ENCODE measurements at regions not wholly inside any gene's neighbourhood (a gene's known extent, or its start where the extent isn't known, plus 50 kb on each side); places are given as distances from the start of the nearest gene placed in this dataset.
A peak's percentile ranks its signal among the peaks of the same experiment; 100 is the strongest.

DNA sequence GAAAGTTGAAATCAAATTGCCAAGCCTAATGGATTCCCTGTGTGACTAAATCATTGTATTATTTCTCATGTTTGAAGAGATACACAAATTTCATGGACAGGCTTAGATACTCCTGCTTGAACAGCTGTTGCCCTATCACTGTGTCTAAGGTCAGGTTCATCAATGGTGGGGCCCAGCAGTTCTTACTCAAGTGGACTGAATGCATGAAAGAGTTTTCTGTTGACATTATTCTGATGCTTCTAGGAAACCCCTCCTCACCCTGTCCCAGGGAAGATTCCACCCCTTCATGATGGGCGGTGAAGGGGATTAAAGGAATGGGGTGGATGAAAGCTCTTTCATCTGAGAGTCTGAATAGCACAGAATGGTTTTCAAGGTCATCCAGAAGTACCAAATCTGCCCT, 148.8 kb downstream of the INO80D start (continued):
- TF ChIP-seq, protein P1, sequence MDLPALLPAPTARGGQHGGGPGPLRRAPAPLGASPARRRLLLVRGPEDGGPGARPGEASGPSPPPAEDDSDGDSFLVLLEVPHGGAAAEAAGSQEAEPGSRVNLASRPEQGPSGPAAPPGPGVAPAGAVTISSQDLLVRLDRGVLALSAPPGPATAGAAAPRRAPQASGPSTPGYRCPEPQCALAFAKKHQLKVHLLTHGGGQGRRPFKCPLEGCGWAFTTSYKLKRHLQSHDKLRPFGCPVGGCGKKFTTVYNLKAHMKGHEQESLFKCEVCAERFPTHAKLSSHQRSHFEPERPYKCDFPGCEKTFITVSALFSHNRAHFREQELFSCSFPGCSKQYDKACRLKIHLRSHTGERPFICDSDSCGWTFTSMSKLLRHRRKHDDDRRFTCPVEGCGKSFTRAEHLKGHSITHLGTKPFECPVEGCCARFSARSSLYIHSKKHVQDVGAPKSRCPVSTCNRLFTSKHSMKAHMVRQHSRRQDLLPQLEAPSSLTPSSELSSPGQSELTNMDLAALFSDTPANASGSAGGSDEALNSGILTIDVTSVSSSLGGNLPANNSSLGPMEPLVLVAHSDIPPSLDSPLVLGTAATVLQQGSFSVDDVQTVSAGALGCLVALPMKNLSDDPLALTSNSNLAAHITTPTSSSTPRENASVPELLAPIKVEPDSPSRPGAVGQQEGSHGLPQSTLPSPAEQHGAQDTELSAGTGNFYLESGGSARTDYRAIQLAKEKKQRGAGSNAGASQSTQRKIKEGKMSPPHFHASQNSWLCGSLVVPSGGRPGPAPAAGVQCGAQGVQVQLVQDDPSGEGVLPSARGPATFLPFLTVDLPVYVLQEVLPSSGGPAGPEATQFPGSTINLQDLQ (CRISPR knock-in tag; IDR thresholded peaks at IDR 0.05) = no peak
- TF ChIP-seq SMYD3 (CRISPR knock-in tag; IDR thresholded peaks at IDR 0.05) (no peak), CCAR2 (optimal IDR thresholded peaks at IDR 0.05; ENCODE audit: low read depth, low read length) (no peak), NCOA2 (CRISPR knock-in tag; IDR thresholded peaks at IDR 0.05) (peak; percentile 60), NR2F6 (IDR thresholded peaks at IDR 0.05) (peak; percentile 62), NR2F6 (CRISPR knock-in tag; IDR thresholded peaks at IDR 0.05) (peak; percentile 35; the same call in 1 of the 2 replicates), RXRB (CRISPR knock-in tag; IDR thresholded peaks at IDR 0.05; ENCODE audit: borderline replicate concordance) (peak; percentile 71), RAD51 (IDR thresholded peaks at IDR 0.05; ENCODE audit: borderline replicate concordance) (no peak), SOX13 (IDR thresholded peaks at IDR 0.05) (no peak), SOX13 (CRISPR knock-in tag; conservative IDR thresholded peaks at IDR 0.05 in 1 of 2, IDR thresholded peaks at IDR 0.05 in 1 of 2) (peak in 1 of 2 experiments; percentile 23; a peak in 1 of 4 replicates)

DNA sequence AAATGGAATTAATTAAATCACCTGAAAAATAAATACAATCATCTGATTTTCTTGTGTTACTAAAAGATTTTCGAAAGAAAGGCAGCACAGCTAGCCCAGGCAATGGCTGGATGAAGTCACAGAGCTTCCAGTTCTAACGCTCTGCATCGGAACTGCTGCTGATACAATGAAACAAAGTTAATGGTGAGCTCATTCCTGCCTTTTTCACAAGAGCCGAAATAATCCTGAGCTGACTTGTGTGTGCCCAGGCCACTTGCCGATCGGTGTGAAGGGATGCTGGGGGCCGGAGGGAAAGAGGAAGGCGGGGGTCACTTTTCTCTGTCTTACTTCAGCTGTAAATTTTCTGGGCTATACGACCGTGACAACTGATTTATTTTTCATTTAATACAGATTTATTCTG, 149.5 kb downstream of the INO80D start:
- CTCF ChIA-PET (ENCODE audit: low intra/inter-chr PET ratio, low total read pairs) = no interaction called here
- no peak overlapping the region for H2AFZ ChIP-seq (ENCODE audit: low read length)
- in situ Hi-C loops (cut with HindIII; ENCODE audit: extremely low pct_ligation_motif_present, low pct_unique_long_range_greater_than_20kb) = no loop called here
- TF ChIP-seq, protein P2, sequence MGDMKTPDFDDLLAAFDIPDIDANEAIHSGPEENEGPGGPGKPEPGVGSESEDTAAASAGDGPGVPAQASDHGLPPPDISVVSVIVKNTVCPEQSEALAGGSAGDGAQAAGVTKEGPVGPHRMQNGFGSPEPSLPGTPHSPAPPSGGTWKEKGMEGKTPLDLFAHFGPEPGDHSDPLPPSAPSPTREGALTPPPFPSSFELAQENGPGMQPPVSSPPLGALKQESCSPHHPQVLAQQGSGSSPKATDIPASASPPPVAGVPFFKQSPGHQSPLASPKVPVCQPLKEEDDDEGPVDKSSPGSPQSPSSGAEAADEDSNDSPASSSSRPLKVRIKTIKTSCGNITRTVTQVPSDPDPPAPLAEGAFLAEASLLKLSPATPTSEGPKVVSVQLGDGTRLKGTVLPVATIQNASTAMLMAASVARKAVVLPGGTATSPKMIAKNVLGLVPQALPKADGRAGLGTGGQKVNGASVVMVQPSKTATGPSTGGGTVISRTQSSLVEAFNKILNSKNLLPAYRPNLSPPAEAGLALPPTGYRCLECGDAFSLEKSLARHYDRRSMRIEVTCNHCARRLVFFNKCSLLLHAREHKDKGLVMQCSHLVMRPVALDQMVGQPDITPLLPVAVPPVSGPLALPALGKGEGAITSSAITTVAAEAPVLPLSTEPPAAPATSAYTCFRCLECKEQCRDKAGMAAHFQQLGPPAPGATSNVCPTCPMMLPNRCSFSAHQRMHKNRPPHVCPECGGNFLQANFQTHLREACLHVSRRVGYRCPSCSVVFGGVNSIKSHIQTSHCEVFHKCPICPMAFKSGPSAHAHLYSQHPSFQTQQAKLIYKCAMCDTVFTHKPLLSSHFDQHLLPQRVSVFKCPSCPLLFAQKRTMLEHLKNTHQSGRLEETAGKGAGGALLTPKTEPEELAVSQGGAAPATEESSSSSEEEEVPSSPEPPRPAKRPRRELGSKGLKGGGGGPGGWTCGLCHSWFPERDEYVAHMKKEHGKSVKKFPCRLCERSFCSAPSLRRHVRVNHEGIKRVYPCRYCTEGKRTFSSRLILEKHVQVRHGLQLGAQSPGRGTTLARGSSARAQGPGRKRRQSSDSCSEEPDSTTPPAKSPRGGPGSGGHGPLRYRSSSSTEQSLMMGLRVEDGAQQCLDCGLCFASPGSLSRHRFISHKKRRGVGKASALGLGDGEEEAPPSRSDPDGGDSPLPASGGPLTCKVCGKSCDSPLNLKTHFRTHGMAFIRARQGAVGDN (CRISPR knock-in tag; IDR thresholded peaks at IDR 0.05) = no peak
- no peak for TF ChIP-seq ZNF260 (CRISPR knock-in tag; IDR thresholded peaks at IDR 0.05; ENCODE audit: borderline replicate concordance, low read depth)
- TF ChIP-seq NFYC (CRISPR knock-in tag; IDR thresholded peaks at IDR 0.05) = no peak
- TF ChIP-seq, protein P3, sequence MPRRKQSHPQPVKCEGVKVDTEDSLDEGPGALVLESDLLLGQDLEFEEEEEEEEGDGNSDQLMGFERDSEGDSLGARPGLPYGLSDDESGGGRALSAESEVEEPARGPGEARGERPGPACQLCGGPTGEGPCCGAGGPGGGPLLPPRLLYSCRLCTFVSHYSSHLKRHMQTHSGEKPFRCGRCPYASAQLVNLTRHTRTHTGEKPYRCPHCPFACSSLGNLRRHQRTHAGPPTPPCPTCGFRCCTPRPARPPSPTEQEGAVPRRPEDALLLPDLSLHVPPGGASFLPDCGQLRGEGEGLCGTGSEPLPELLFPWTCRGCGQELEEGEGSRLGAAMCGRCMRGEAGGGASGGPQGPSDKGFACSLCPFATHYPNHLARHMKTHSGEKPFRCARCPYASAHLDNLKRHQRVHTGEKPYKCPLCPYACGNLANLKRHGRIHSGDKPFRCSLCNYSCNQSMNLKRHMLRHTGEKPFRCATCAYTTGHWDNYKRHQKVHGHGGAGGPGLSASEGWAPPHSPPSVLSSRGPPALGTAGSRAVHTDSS (CRISPR knock-in tag; conservative IDR thresholded peaks at IDR 0.05) = no peak
- TF ChIP-seq MED8 (CRISPR knock-in tag; IDR thresholded peaks at IDR 0.05; ENCODE audit: insufficient replicate concordance) = no peak
- no peak for TF ChIP-seq PCBP1 (IDR thresholded peaks at IDR 0.05; ENCODE audit: borderline replicate concordance, low read depth, low read length)
- no peak for TF ChIP-seq BCL6 (CRISPR knock-in tag; IDR thresholded peaks at IDR 0.05)

More for the DNA sequence above, 149.5 kb downstream of the INO80D start:
- Histone ChIP-seq H3K79me2 (ENCODE audit: insufficient read depth, low read length) (no peaks in the 10 kb centered on the region), H3K9me3 (ENCODE audit: low read length) (no peaks in the 10 kb centered on the region), H3K27me3 (ENCODE audit: control insufficient read depth in 1 of 2, insufficient read depth in 2 of 2, low read length in 2 of 2) (peaks cover 0 to 2% of the 10 kb centered on the region in 2 experiments; a peak in 1 of 5 replicates), H3K4me3 (replicated peaks in 1 of 3; ENCODE audit: insufficient read depth in 1 of 3, low read depth in 2 of 3, low read length in 3 of 3) (no peak overlapping the region), H3K36me3 (replicated peaks in 1 of 2; ENCODE audit: control insufficient read depth in 1 of 2, insufficient read depth in 2 of 2, low read length in 2 of 2) (no peaks in the 10 kb centered on the region), H3K4me1 (ENCODE audit: insufficient read depth, low read length) (peaks cover 15% of the 10 kb centered on the region), H3K9ac (ENCODE audit: insufficient read depth, low read depth, low read length) (no peak overlapping the region), H3K4me2 (ENCODE audit: low read depth, low read length) (0 out of 2 replicates have a peak overlapping the region, but pooled peaks have one; percentile 4), H3K27ac (ENCODE audit: extremely low read length, insufficient read depth, low read length) (no peak overlapping the region), H4K20me1 (ENCODE audit: insufficient read depth, low read length) (no peaks in the 10 kb centered on the region)
- POLR2A ChIA-PET = no interaction called here
- no peak for ATAC-seq
- DNase-seq (ENCODE audit: low spot score) = no peak
- no peak for FAIRE-seq
- intact Hi-C loops (cut with micrococcal nuclease; ENCODE audit: unreplicated experiment) = no loop called here
- WGBS (ENCODE audit: low lambda C conversion rate) = 43% methylated on average over 10 of the region's 10 CpGs
- BruUV-seq (replicated peaks) = no TSS peak

All from HepG2 (cell line).